RCC 7860 (cell line): ENCODE measurements at regions not wholly inside any gene's neighbourhood (a gene's known extent, or its start where the extent isn't known, plus 50 kb on each side); places are given as distances from the start of the nearest gene placed in this dataset.

Experiments used
- DNase-seq: peaks from one replicate; pipeline ENCODE4 v3.0.0-alpha.2; 2015; ENCODE audit warnings: low spot score
- FAIRE-seq: peaks from 2 replicates; lab custom pipeline; 2012; peaks lifted over from hg19 to GRCh38; lab: Jason Lieb, UNC

DNA sequence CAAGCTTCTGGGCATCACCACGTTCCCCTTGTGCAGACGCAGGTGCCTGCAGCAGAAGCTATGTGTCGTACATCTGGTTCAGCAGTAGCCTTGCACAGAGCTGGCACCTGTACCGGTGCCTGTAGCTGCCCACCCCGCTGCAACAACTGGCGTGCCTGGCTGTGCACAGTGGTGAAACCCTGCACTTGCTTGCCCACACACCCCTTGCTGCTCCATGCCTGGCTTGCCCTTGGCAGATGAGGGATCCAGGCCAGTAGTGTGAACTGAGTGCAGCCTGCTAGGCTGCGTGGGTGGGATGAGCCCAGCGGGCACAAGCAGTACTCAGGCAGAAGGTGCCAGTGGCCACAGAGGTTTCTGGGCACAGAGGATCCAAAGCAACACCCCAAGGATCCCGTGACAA is 528.4 kb downstream of the PPARGC1A start:
- FAIRE-seq = no peak

DNA sequence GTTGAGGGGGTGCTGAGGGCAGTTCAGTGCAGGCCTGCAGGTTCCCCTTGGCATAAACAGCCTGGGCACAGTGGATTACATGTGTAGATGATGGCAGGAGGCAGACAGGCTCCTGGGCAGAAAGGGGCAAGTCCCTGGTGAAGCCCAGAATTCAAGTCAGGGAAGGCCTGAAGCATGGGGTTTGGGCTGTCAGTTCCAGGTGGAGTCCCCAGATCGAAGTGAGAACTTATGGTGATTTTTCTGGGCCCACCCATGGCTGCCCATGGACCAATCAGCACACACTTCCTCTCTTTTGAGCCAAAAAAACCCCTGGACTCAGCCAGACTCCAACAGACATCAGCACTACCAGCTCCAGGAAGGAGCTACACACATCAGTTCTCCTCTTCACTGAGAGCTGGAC is 529.1 kb downstream of the PPARGC1A start:
- no peak for DNase-seq
- no peak for FAIRE-seq

More for the DNA sequence above, 528.4 kb downstream of the PPARGC1A start:
- DNase-seq = no peak

DNA sequence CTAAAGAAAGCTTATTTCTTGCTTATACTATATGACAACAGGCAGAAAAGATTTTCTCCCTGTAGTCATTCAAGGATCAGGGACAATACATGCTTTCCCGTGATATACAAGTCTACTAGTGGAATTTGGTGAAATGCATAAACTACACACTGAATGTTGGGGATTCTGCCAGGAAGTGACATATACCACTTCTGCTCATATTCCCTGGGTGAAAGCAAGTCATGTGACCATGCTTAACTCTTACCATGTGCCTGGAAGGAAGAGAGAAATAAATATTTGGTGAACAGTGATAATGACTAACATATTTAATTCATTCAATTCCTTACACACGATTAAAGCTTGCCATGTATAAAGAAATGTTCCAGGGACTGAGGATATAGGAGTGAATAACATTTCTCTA is 534.6 kb downstream of the PPARGC1A start:
- FAIRE-seq = no peak

DNA sequence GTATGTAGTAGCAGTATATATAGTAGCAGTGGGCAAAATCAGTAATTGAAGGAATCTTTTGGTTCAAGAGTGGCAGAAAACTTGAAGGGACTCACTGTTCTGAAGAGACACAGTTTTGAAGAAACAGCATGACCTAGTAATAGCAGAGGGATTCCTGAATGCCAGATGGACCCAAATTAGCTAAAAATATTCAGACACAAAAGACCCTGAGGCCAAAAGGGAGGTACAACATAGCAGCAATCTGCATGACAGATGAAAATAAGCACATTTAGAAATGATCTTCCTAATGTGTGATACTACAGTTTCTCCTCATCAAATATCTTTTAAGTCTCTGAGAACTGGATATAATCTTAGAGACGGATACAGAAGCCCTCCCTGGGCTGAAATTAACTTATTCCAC is 536.6 kb downstream of the PPARGC1A start:
- no peak for DNase-seq
- no peak for FAIRE-seq

More for the DNA sequence above, 534.6 kb downstream of the PPARGC1A start:
- DNase-seq = no peak

DNA sequence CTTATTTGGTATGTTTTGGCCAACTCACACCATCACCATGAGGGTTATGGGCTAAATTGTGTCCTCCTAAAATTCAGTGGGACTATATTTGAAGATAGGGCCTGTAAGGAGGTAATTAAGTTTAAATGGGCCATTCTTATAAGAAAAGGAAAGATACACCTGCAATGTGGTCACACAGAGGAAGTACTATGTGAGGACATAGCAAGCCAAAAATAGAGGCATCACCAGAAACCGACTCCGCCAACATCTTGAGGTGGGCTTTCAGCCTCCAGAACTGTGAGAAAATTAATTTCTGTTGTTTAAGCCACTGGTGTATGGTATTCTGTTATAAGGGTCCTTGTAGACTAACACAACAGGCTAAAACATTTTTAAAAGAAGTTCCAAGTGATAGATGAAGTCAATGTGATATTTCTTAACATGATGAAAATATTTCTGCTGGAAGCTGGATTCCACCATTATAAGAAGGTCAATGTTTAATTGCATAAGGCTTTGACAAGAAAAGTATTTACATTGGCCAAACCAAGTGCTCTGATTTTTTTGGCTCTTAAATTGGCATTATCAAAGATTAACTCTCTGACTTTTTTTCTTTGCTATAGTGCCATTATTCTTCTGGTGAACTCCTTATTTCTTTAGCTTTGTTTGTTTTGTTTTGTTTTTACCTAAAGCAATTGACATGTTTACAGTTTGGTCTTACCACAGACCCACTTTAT is 540.9 kb downstream of the PPARGC1A start:
- FAIRE-seq = no peak
- DNase-seq = no peak

DNA sequence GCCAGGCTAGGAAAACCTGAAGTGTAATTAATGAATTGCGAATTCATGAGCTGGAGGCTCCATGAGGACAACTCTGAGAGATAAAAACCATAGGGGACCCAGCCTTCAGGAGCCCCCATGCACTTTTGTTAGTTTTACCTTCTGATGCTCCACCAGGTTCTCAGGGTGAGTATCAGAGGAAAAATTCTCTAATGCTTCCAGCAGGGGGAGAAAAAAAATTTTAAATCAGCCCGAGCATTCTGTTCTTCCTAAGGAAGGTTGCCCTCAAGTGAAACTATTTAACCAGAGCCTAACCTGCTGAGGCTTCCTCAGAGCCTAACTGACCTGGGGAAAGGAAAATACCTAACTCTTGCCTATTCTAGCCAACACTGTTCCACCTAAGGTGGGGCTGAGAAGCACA is 552.6 kb downstream of the PPARGC1A start:
- FAIRE-seq (no peak), DNase-seq (no peak)

DNA sequence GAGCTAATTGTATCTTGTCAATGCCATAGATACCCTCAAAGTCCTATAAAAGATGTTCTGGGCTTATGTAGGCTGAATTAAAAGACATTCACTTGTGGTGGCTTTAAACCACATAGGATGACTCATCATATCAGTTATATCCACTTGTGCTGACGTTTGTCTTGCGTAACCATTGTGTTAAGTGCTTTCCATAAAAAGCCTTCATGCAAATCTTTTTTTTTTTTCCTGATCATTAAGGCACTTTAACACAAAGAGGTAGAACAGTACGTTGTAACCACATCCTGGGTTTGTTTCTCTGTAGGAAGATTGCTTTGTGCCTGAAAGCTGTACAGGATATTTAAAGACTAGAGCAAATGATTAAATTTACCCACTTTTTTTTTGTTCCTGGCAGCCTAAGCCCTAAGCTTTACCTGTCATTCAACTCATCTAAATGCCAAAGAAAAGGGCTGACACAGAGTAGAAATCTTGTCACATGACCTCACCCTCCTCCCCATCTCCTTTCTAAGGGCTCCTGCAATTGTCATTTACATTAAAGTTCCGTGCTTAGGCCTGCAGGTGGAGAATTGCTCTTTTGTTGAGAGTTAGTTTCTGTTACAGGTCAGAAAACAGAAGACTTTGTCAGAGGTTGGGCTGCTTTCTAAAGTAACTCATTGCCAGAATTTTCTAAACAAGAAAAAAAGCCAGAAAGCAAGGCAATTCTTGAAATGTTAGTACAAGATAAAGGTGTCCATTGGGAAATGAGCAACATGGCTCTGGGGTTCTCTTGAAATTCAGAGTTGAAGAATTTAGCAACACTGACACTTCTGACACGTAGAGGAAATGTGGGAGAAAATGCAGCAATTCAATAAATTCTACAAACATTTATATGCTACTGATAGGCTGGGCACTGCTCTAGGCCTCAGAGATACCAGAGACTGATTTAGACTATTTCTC is 555.6 kb downstream of the PPARGC1A start:
- peak; percentile 94 for DNase-seq
- peak; percentile 96 for FAIRE-seq

DNA sequence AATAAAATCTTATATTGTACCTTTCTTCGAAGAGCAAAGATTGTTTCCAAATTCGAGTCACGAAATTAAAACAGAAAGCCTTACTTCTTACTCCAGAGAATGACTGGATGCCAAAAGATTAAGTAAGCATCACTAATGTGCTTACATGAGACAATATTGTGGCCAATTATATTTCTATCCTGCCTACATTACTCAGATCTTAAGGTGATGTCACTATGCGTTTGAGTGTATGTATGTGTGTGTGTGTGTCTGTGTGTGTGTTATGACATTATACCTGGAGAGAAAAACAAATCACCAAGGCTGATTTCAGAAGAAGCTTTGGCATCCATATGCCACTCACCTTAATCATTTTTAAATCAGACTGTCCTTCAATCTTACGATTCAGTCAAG is 556.3 kb downstream of the PPARGC1A start:
- peak; percentile 86 for DNase-seq
- FAIRE-seq = no peak

DNA sequence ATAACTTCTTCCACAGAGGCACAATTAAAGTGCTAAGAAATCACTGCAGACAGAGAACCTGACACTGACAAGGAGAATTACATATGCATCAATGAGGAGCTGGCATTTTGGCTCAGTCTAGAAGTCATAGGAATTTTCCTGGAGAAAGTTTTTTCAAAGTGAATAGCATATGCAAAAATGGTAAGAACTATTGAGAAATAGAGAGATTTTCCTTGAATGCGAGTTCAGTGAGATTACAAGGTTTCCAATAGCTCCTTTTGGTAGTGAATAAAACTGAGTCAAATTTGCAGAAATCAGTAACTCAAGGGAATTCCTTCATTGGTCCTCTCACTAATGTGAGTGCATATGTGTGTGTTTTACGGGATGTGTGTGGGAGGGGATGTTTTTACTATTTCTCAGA is 557.5 kb downstream of the PPARGC1A start:
- FAIRE-seq (no peak), DNase-seq (no peak)

DNA sequence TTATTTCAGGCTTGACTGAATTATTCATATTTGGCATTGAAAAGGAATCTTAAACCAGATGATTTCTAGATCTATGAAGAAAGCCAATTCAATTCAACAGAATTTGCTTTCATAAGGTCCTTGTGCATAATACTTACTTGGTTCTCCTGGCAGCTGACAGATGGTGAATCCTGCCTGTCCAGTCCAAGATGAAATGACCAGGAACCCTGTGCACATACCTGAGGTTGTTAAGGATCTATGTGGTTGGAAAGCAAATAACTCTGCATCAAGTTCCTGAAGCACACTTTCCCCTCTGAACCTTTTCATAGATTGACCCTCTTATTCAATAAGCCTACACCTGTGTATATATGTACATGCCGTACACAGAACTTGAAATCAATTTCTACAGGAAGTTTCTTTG is 562.7 kb downstream of the PPARGC1A start:
- DNase-seq (no peak), FAIRE-seq (no peak)

DNA sequence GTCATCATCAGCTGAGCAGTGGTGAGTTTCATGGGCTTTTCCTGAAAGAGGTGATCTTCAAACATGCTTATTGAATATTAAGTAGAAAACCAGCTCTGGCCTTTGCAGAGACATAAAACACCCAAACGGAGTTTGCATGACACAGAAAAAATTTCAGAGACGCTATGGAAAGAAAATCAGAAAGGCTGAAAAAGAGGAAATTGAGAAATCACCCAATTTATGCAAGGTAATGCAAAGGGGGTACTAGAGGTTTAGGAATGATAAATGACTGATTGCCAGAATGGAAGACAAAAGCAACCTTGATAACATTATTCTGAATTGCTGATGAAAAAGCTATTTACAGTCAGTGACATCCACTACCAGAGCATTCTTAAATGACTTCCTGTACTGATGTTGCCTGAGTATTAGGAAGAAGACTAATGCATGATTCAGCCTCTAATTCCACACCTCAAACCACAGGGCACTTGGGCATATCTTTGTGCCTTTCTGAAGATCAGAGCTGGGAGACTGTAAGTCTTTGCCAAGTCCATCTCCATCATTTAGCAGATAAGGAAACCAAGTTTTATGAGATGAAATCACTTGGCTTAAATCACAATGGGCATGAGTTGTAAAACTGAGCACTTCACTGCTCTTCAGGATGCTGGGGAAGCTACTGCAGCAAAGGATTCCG is 565.7 kb downstream of the PPARGC1A start:
- peak; percentile 99 for FAIRE-seq

DNA sequence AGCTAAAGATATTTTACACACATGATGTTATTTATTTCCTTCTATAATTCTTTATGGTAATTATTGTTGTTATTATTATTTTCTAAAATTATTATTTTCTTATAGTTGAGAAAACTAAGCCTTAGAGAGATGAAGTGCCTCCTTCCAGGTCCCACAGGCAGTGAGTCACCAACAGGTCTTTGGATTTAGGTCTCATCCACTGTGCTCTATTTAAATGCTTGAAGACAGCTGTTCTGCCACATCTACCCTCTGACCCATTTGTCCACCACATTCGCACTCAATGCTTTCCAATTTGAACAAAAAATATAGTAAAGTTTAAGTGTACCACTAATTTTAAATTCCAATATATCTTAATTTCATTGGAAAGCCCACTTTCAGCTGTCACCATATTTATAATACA is 566.4 kb downstream of the PPARGC1A start:
- no peak for DNase-seq

More for the DNA sequence above, 565.7 kb downstream of the PPARGC1A start:
- DNase-seq = peak; percentile 95

DNA sequence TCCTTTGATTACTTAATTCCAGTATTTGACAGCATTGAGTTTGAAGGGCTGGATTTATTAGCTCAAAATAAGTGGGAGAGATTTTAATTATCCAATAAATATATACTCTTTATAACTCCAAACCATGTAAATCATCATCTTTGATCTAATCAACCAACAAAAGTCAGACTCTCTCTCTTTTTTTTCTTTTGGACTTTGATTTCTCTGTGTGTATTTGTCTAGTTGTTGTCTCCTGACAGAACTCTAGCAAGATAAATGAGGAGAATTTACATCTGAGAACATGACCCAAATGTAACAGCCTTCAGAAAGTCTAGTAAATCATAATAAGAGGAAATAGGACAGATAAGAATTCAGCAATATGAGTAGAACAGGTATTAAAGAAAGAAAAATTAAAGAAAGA is 567.1 kb downstream of the PPARGC1A start:
- DNase-seq = no peak
- FAIRE-seq = no peak

More for the DNA sequence above, 566.4 kb downstream of the PPARGC1A start:
- peak; percentile 24 for FAIRE-seq

DNA sequence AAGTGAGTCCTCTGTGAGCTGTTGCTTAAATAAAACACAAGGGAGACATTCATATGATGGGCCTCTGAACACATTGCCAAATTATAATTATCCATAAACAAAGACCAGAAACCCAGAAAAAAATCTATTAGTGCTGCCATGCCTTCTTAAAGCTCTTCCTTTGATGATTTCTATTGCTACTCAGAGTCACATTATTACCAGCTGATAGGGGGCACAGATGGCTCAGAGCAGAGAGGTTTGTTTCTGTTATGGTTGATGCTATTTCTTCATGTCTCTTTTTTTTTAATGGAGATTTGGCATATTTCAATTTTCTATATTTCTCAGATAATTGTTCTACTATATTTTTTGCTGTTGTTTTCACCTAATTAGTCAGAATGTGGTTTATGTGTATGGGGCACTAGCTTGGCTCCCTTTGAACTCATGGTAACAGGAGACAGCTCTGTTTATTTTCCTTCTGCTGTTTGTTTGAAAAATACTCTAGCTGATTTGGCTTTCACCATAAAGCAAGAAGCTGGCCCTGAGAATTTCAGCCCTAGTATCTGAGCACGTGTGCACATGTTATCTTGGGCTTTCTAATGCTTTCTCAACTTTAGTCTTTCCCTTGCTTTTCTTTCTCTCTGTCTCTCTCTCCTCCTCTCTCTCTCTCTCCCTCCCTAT is 568.8 kb downstream of the PPARGC1A start:
- DNase-seq = no peak
- no peak for FAIRE-seq

DNA sequence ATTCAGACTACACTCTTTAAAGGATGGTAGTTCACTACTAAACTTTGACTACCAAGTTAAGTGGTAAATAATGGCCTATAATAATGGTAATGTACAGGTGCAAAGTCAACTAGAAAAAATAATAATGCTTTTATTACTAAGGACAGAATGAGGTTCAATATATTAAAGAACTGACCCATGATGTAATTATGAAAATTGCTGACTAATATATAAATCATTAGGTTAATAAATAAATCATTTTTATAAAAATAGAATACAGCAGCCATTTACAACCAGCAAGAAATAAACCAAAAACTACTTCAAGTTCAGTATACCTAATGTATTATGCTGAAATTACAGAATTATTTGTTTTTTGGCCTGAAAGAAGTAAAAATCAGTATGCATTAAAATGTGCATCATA is 577.2 kb downstream of the PPARGC1A start:
- FAIRE-seq (no peak), DNase-seq (no peak)

DNA sequence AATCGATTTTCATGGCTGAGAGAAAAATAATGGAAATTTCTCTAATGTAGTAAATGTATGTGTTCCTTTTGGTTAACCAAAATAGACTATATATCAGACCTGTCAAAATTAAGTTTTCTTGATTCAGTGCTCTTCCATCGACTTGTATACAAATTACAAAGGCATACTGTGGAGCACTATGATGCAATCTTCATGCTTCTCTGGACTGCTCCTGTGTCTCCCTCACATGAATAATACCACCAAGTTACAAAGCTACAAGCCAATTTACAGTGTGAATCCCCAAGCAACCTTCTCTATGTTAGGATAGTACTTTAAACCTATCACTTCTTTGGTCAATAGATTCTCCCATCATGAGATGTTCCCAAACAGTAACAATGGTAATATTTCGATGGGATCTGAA is 577.9 kb downstream of the PPARGC1A start:
- no peak for FAIRE-seq
- DNase-seq = no peak

DNA sequence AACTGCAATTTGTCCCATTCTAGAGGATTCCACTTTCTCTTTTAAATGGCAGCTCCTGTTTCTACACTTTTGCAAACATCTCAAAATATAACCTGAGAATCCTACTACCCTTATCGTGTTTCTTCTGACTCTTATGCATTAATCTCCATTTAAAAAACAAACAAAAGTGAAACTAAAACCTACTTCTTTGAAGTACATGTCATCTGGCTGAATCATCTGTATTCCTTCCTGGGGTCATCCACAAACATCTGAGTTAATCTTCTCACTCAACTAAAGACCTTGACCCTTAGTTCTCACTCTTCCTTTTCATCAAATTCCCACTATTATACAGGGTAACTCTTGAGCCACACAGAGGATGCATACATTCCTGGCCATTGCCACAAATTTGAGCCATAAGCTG is 584.8 kb downstream of the PPARGC1A start:
- FAIRE-seq (peak; percentile 78), DNase-seq (peak; percentile 60)

DNA sequence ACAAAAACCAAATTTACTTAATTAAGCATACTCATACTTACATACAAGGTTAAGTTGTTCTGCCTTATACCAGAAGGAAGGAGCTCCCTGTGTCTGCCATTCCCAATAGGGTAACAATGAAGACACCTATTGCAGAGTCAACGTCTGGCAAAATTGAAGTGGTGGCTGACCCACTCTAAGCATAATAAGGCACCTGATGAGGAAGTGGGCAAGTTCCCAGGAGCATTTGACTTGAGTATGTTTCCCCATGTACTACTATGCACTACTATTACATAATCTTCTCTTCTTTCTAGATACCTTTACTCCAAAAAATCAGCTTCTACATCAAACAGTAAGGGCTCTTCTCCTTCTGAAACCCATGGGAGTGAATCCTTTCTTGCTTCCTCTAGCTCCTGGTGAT is 591.5 kb downstream of the PPARGC1A start:
- DNase-seq = no peak
- no peak for FAIRE-seq

DNA sequence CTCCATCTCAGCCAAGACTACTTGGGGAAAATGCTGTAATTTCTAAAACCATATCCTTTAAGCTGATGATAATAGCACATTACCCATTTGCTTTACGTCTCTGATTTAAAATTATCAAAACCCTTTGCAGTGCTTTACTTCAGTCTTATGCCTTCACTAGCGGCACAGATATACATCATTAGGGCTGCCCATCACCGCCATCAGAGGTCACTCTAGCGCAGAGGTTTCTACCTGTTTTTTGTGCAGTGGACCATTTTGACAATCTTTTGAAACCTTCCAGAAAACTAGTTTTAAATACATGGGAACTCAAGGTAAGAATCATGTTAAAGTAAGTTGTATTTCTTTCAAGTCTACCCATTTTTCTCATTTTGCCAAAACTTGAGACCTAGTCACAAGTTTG is 592.5 kb downstream of the PPARGC1A start:
- DNase-seq (no peak), FAIRE-seq (no peak)

DNA sequence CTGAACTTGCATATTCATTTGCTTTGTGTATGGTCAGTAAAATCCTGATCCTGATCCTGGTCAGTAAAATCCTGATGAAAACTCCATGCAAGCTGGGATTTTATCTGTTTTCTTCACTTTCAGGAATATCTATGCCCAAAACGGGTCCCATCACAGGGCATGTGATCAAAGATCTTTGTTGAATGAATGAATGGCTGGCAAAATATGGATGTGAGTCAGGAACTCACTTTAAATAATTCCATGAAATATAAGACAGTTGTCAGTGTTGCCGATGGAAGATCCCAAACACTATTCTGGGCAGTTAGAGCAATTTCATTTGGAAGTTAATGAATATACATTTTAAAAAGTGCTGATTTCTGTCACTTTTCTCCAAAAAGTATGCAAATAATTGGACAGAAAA is 598.4 kb downstream of the GBA3 start:
- no peak for DNase-seq
- FAIRE-seq = no peak

DNA sequence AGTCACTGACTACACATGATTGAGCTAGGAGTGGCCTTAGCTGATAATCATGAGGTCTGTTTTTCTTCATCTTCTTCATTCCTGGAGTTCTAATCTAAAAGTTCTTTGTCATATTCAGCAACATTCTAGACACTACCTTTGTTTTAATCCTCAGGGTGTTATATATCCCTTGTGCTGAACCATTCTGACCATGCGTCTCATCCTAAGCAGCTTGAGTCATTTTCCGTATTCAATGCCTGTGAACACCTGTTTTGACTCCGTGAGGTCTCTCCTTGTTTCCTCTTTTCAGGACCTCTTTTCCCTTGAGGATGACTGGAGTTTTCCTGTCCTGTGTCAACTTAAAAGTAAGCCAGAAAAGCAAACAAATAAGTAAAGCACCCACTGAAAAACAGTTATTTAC is 597.9 kb downstream of the GBA3 start:
- FAIRE-seq = no peak
- DNase-seq = peak; percentile 49
